GM19455 (cell line): ENCODE measurements at regions not wholly inside any gene's neighbourhood (a gene's known extent, or its start where the extent isn't known, plus 50 kb on each side); places are given as distances from the start of the nearest gene placed in this dataset.

Experiments
- ATAC-seq: cut with Tn5 transposase; IDR thresholded peaks from one replicate; pipeline ENCODE4 v1.9.1; 2021; ENCODE audit not compliant: unreplicated experiment

DNA sequence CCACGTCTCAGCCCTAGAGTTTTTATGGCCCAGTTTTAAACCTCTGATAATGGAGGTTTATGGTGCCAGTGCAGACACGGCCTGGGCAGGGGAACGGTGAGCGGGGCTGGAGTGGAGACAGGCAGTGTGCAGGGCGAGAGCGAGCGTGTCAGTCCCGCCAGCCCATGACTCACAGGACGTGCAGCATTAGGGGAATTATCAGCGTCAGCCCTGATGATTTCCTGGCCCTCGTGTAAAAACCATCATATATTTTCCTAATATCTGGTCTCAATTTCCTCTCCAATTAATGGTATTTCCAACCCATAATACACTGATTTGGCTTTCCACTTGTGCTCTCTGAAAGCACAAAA is 104.6 kb upstream of the VSTM2B start:
- ATAC-seq = no peak

DNA sequence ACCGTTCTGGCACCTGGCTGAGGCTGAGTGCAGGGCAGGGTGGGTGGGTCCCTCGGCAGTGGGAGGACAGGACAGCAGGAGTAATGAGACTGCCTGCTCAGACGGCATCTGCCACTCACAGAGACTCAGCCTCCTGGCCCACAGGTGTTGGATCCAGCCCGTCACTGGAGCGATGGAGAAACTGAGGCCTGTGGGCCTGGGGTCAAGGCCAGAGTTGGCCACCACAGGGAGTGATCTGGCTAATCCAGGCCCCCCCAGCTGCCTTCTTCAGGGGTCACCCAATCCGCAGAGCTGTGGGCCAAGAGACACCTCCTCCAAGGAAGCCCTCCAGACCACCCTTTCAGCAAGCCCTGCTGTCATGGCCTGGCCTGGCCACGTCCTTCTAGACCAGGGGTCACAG is 103.7 kb upstream of the VSTM2B start:
- ATAC-seq = no peak

DNA sequence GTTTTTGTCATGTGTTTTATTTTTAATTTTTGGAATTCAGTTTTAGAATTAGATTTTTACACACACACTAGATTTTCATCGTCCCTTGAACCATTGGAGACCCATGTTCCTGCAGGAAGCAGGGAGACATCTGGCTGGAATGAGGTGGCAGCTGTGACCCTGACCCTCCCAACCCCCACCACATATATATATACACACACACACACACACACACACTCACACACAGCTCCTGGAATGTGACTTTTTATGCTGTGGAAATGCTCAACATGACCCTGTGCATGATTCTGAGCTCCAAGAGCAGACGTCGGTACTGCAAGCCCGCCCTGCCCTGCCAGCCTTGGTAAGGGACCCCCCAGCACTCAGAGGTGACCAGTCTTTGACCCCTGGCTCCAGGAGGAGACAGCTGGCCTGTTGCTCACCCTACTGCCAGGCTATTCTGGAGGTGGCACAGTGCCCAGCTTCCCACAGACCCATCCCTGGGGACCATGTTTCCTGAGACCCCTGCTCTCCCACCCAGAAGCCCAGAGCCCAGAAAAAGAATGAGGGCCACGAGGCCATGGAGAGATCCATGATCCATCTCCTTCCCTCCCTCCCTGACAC is 103.2 kb upstream of the VSTM2B start:
- ATAC-seq = no peak

DNA sequence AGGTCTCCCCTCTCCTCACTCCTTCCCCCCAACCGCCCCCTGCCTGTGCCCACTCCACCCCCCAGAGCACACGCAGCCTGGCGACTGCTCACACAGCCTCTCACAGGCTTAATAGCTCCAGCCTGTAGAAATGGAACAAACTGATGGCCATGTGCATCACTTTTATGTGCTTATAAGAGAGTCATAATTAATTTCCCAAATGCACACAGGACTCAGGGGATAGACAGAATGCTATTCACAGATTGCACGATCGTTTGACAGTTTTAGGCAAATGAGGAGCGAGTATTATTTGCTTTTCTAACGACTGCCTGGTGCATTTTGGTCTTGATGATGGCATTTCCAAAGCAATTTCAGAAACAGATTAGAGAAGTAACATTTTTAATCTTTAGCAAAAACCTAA is 97.7 kb upstream of the VSTM2B start:
- no peak for ATAC-seq

DNA sequence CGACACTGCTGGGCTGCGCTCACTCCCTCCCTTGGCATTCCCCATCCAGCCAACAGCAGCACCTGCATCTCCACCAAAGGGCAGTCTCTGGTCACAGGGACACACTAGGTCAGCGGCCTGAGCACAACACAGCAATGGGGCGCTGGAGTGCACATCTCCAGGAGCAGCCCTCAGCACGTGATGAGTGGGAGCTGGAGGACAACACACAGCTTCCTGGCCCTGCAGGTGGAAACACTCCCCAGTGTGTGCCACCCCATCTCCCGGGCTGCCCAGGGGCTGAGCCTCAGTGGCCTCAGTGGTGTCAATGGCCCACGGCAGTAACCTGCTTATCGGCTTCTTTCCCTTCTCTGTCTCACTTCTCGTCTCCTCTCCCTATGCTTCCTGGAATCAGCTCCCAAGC is 96.8 kb upstream of the VSTM2B start:
- no peak for ATAC-seq

DNA sequence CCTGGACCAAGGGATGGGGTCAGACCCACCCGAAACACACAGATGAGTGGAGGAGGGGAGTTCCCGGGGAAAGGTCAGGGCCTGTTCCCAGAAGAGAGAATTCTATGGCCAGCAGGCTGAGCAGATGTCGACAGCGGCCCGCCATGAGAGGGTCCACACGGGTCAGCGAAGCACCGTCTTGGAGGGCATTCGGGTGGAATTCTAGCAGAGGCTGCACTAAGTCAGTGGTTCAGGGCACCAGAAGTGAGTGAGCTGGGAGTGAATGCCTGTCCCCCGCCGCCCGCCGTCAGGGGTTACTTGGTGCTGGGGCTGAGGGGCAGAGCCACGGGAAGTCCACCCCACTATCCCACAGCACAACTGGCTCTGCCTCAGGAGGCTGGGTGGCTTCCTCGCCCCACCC is 96.2 kb upstream of the VSTM2B start:
- no peak for ATAC-seq

DNA sequence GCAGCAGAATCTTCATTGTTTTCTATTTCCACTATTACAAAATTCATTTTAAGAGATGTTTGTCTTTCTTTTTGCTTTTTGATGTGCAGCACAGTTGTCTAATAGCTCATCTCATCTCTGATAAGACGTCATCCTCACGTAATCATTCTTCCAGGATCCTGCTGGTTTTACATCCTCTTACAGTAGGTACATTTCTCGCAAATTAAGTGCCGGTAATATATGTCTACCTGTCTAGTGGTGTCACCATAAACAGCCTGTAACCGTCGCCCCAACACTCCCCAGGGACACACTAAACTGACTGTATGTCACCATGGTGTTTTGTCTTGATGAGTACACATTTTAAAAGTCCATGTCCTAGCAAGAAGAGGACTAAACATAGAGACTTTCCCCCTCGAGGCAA is 94.5 kb upstream of the VSTM2B start:
- ATAC-seq = no peak

DNA sequence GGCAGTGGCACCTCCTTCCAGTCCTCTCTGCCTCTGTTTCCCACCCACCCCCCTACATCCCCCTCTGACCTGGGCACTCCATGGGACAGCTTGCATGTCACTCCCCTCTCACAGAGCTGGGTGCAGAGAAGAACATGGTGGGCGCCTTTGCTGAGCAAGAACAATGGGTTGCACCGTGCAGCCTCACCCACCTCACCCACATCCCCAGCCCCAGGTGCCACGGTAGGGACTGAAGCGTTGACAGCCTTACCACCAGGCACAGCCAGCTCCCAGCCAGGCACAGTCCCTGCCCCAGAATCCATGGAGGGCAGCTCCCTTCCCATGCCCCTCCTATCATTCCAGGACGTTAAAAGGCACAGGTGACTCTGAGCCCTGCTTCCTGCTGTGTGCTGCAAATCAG is 93.1 kb upstream of the VSTM2B start:
- ATAC-seq = no peak

DNA sequence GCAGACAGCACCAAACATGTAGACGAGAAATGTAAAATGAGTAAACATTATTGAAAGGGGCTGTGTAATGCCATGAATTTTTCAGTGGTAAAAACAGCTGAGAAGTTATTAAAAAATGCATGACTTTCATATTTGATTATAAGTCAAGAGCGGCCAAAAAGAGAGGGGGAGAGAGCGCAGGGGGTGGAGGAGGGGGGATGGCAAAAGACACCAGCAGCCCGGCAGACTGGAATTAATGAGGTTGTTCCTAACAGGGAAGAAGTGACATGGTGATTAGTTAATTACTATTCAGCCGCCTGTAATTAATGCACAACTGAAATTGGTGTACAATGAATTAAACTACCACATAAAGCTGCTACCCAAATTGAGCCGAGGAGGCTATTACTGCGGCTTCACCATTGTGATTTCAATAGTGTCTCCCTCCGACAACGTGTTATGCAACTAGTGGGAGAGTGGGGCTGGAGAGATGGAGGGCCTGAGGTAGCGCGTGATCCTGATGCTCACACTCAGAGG is 89.1 kb upstream of the VSTM2B start:
- no peak for ATAC-seq

DNA sequence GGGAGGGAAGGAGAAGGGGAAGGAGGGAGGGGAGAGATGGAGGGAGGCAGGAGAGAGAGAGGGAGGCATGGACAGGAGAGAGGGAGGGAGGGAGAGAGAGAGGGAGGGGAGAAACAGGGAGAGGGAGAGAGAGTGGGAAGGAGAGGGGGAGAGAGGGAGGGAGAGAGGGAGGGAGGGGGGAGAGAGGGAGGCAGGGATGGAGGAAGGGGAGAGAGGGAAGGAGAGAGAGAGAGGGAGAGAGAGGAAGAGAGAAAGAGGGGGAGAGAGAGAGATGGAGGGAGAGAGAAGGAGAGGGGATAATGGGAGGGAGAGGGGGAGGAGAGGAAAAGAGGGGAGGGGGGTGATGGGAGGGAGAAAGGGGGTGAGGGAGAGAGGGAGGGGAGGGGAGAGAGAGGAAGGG is 86.8 kb upstream of the VSTM2B start:
- no peak for ATAC-seq

DNA sequence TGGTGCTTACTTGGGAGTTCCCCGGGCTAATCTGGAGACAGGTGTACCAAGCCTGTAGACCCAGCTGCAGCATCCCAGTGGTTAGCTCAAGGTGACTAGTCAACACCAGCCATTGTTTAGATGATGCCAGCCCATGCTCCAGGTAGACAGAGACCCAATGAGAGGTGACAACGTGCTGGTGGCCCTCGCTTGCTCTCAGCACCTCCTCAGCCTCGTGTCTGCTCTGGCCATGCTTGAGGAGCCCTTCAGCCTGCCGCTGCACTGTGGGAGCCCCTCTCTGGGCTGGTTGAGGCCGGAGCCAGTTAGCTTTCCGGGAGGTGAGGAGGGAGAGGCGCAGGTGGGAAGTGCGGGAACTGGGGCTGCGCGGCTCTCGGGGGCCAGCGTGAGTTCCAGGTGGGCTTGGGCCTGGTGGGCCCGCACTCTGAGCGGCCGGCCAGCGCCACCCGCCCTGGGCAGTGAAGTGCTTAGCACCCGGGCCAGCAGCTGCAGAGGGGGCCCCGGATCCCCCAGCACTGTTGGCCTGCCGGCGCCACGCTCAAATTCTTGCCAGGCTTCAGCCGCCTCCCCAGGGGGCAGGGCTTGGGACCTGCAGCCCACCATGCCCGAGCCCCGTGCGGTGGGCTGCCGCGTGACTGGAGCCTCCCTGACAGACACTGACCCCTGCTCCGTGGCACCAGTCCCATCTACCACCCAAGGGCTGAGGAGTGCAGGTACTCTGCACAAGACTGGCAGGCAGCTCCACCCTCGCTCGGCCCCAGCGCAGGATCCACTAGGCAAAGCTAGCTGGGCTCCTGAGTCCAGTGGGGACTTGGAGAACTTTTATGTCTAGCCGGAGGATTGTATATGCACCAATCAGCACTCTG is 85.9 kb upstream of the VSTM2B start:
- ATAC-seq = no peak

DNA sequence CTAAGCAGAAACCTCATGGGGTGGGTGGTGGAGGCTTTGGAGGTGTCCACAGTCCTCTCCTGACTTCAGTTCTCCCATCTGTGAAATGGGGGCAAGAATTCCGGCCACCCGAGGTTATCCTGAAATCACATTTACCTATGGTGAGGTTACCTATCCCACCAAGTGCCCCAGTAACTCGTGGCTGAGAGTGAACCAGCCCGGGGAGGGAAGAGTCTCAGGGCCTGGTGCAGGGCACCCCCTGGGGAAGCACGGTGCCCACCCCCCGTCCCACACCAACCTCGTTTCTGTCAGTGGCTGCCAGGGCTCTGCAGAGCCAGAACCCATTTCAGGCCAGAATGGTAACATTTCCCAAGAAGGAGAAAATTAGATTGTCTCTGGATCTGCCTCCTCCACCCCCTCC is 83.7 kb upstream of the VSTM2B start:
- ATAC-seq = no peak

DNA sequence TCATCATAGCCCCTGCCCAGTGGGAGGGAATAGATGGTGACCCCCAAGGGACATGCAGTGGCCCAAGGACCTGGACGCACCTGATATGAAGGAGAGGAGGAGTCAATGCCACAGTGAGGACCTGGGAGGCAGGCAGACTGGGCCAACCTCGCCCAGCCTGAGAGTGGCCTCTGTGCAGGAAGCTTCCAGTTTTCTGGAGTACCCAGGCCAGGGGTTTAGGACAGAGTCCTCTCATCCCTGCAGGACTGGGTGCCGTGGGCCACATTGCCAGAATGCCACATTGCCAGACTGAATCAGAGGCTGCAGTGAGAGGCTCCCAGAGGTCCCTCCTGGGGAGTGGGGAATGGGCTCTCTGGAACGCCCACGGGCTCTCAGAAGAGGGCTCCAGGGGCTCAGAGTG is 82.9 kb upstream of the VSTM2B start:
- no peak for ATAC-seq

DNA sequence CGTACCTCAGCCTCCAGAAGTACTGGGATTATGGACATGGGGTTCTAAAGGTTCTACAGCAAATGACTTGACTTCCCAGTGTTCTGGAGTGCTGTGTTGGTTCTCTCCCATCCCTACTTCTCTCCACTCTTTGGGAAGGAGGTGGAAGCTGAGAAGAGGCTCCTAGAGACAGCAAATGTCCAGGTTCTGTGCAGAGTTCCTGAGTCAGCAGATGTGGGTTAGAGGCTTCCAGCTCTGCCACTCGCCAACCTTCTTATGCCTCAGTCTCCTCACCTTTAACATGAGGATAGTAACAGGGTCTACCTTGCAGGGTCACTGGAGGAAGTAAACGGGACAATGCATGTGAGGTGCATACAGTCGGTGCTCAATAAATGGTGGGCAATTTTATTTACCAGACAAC is 80.5 kb upstream of the VSTM2B start:
- ATAC-seq = no peak

DNA sequence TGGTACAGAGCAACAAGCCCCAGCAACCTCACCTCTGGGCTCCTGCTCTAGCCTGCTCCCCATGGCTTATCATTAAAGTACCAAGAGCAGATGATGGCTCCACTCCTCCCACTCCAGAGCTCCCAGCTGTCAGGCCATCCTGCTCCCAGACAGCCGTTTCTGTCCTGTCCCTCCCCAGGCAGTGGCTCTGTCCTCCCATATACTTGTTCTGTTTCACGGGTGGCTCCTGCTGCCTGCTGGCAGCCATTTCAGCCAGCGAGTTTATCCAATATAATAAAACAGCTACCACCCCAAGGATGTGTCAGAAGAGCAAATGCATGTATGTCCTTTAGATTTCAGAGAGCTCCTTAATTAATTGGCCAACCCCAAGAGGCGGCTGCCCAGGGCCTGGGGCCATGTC is 79.4 kb upstream of the VSTM2B start:
- no peak for ATAC-seq

DNA sequence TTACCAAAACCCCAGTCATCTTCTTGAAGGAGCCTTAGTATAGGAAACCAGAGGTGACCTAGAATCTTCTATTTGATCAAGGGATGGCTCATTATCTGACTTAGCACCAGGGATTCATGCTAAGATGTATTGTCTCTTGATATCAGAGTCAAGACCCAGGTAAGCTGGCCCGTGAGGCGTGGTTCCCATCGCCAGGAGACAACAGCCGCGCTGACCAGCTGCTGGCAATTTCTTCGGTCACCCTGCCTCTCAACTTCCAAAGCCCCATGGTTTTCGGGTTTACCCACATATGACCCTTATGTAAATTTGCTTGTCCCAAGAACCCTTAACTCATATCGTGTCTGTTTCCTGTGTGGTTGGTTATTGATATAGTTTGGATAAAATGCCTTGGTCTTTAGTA is 77.7 kb upstream of the VSTM2B start:
- no peak for ATAC-seq

DNA sequence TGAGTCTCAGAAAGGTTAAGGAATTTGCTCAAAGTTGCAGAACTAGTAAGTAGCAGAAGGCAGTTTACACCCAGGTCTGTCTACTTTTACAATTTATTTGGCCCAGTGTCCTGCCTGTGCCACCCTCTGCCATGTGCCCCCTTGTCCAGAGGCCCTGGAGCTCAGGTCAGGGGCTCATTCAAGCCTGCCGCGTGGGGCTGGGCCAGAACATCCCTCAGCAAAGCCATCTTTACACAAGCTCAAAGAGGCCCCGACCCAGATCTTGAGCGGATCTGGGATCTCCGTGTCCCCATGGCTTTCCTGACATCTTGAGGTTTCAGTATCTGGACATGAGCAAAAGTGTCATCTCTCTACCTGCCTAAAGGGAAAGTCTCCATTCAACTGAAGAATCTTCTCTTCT is 76.4 kb upstream of the VSTM2B start:
- ATAC-seq = no peak

DNA sequence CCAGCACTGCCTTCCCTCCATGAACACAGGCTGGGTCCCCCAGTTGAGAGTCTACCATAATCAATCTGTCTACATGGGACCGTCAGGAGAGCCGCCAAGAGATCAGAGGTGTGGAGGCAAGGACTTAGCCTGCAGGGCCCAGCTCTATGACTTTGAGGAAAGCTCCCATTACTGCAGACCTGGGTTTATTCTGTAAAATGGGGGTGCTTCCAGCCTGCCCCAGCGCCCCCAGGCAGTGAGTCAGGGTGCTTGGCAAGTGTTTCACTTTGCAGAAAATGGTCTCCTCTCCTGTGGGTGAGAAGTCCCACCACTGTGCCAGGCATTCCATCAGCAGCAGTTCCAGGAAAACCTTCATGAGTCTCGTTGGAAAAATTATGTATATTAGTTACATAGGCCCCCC is 75.5 kb upstream of the VSTM2B start:
- no peak for ATAC-seq

DNA sequence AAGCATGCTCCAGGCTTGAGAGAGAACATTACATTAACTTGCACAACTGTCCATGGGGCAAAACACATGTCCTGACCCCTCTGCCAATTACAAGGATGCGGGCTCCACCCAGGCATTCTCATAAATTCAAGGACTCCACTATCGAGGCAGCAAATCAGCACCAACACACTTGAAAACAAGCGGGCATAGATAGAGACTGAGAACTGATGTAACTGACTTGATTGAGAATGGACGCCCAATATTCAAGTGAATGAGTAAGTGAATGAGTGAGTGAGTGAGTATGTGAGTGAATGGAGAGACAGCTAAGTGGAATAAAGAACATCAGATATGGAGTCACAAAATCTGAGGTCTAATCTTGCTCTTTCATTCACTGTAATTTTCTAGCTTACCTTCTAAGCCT is 75.0 kb upstream of the VSTM2B start:
- ATAC-seq = no peak

DNA sequence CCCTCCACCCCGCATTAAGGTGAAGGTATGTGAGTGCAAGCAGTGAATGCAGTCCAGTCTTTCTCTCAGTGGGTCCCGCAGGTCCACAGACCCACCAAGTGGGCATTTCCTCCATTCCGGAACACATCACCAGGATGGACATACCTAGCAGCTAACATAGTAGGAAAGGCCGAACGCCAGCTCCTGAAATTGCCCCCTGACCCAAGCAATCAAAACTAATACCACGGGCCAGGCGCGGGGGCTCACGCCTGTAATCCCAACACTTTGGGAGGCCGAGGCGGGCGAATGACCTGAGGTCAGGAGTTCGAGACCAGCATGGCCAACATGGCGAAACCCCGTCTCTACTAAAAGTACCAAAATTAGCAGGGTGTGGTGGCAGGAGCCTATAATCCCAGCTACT is 71.7 kb upstream of the VSTM2B start:
- ATAC-seq = no peak

DNA sequence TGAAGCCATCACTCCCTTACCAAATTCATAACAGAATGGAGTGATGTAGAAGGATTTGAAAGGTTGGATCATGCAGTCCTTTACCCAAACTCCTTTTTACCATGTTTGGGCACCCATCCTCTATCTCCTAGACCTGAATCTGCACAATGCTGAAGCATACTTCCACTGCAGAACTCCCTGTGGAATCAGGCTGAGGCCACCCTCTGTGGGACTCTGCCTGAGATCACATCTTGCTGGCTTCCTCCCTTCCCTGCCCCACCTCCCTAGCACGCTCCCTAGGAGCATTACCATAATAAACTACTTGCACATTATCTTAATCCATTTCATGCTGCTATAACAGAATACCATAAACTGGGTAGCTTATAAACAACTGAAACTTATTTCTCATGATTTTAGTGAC is 68.4 kb upstream of the VSTM2B start:
- ATAC-seq = no peak

DNA sequence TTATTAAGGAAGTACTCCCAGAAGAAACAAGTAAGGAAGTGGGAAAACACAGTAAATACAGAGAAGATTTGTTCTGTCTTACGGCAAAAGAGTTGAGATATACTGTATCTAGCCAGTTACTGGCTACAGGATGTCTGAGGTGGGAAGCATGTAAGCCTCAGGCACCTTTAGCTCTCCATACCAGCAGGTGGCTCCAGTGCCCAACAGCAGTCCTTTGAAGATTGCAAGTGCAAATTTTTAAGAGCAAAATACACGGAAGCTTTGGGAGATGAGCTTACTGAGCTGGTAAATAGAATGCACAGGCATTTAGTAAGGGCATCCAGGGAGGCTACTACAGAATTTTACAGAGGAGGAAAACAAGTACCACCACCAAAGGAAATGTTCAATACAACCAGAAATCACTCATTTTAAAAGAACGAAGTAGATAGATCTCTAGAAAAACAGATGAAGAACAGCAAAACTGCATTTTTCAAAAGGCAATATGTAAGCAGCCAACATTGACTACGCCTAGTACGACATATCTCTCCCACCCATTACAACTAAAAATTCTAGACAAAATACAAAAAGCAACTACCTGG is 57.9 kb upstream of the VSTM2B start:
- no peak for ATAC-seq
